LNCaP clone FGC (cell line): ENCODE measurements at regions not wholly inside any gene's neighbourhood (a gene's known extent, or its start where the extent isn't known, plus 50 kb on each side); places are given as distances from the start of the nearest gene placed in this dataset.
"Not testable (repeated sequence)": the region's sequence is repeated elsewhere in the genome, so short reads cannot be mapped to it uniquely, and the experiment has no call there.

Experiments used
- DNase-seq: peaks from one replicate; pipeline ENCODE4 v3.0.0-alpha.2; 2011; ENCODE audit warnings: low read depth
- H3K4me3 ChIP-seq: 2 replicates; pipeline ENCODE4 v1.5.1; 2011; ENCODE audit warnings: mild to moderate bottlenecking, low read depth, low read length, control low read depth
- CTCF ChIP-seq: IDR thresholded peaks from 2 replicates; pipeline ENCODE4 v1.5.1; 2012; ENCODE audit warnings: mild to moderate bottlenecking; ENCODE audit not compliant: control insufficient read depth, insufficient read depth; ENCODE audit errors: extremely low read depth

- no peak for TF ChIP-seq CTCF
- H3K4me3 ChIP-seq = no peak overlapping the region
- DNase-seq = no peak
Measured at GRCh38 chr4:106569146-106570031, 200.8 kb upstream of the GIMD1 start.

GRCh38 chr4:106565727-106566126, 197.1 kb upstream of the GIMD1 start:
- no peak for DNase-seq
- no peak for TF ChIP-seq CTCF

GRCh38 chr4:106563637-106564036, 195.1 kb upstream of the GIMD1 start:
- not testable (repeated sequence) for H3K4me3 ChIP-seq, DNase-seq

More at GRCh38 chr4:106565727-106566126, 197.1 kb upstream of the GIMD1 start:
- no peak overlapping the region for H3K4me3 ChIP-seq

GRCh38 chr4:106551724-106552123, 183.1 kb upstream of the GIMD1 start:
- H3K4me3 ChIP-seq = no peak overlapping the region
- TF ChIP-seq CTCF = no peak
- DNase-seq = no peak

DNA sequence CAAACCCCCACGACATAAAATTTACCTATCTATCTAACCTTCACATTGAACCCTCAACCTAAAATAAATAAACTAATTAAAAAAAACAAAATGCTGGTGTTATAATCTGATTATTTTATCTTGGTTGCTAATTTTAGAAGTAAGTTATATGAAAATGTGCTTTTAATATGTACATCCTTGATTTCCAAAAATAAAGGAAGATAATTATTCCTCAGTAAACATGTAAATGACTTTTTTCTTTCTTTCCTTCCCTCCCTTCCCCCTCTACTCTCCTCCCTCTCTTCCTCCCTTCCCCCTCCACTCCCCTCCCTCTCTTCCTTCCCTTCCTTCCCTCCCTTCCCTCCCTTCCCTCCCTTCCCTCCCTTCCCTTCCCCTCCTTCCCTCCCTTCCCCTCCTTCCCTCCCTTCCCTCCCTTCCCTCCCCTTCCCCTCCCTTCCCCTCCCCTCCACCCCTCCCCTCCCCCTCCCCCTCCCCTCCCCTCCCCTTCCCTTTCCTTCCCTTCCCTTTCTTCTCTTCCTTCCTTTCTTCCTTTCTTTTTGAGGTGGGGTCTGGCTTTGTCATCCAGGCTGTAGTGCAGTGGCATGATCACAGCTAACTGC, 180.0 kb upstream of the GIMD1 start:
- no peak overlapping the region for H3K4me3 ChIP-seq
- TF ChIP-seq CTCF = no peak
- no peak for DNase-seq

GRCh38 chr4:106546370-106546769, 177.8 kb upstream of the GIMD1 start:
- no peak for TF ChIP-seq CTCF
- H3K4me3 ChIP-seq = no peak overlapping the region

DNA sequence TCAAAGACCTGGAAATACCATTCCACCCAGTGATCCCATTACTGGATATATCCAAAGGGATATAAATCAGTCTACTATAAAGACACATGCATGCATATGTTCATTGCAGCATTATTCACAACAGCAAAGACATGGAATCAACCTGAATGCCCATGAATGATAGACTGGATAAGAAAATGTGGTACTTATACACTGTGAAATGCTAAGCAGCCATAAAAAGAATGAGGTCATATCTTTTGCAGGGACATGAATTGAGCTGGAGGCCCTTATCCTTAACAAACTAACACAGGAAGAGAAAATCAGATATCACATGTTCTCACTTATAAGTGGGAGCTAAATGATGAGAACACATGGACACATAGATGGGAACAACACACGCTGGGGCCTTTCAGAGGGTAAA, 174.0 kb upstream of the GIMD1 start:
- H3K4me3 ChIP-seq, DNase-seq: not testable (repeated sequence)

More at GRCh38 chr4:106546370-106546769, 177.8 kb upstream of the GIMD1 start:
- DNase-seq = no peak

GRCh38 chr4:106541253-106541652, 172.7 kb upstream of the GIMD1 start:
- DNase-seq = no peak

More at GRCh38 chr4:106541253-106541652, 172.7 kb upstream of the GIMD1 start:
- no peak for TF ChIP-seq CTCF
- no peak overlapping the region for H3K4me3 ChIP-seq
